H9 (cell line): ENCODE measurements at regions not wholly inside any gene's neighbourhood (a gene's known extent, or its start where the extent isn't known, plus 50 kb on each side); places are given as distances from the start of the nearest gene placed in this dataset.

ENCODE experiments used
- DNase-seq: peaks from one replicate; pipeline ENCODE4 v3.0.0-alpha.2; 2017
- H2AFZ ChIP-seq: one replicate; pipeline ENCODE4 v1.6.1; 2013; ENCODE audit warnings: mild to moderate bottlenecking, low read length, control low read depth, moderate library complexity
- H2AK5ac ChIP-seq: 2 replicates; pipeline ENCODE4 v1.6.1; 2013; ENCODE audit warnings: low read length, control low read depth, mixed read lengths; ENCODE audit not compliant: insufficient read length
- H2BK120ac ChIP-seq: one replicate; pipeline ENCODE4 v1.6.1; 2013; ENCODE audit warnings: low read depth, mild to moderate bottlenecking, low read length, control low read depth, inconsistent platforms; ENCODE audit not compliant: poor library complexity, severe bottlenecking
- H2BK12ac ChIP-seq: 2 replicates; pipeline ENCODE4 v1.6.1; 2013; ENCODE audit warnings: low read length, control low read depth, mixed read lengths, low read depth; ENCODE audit not compliant: insufficient read length
- H2BK15ac ChIP-seq: 2 replicates; pipeline ENCODE4 v1.6.1; 2013; ENCODE audit warnings: low read depth, low read length, control low read depth
- H2BK20ac ChIP-seq: one replicate; pipeline ENCODE4 v1.6.1; 2013; ENCODE audit warnings: low read depth, mild to moderate bottlenecking, low read length, control low read depth, inconsistent platforms; ENCODE audit not compliant: poor library complexity, severe bottlenecking
- H2BK5ac ChIP-seq: 2 replicates; pipeline ENCODE4 v1.6.1; 2013; ENCODE audit warnings: low read length, control low read depth, mixed read lengths; ENCODE audit not compliant: insufficient read length
- H3K14ac ChIP-seq: 2 replicates; pipeline ENCODE4 v1.6.1; 2013; ENCODE audit warnings: low read length, control low read depth; ENCODE audit not compliant: insufficient read depth
- H3K18ac ChIP-seq: 2 replicates; pipeline ENCODE4 v1.6.1; 2013; ENCODE audit warnings: low read depth, mild to moderate bottlenecking, mixed read lengths, low read length, control low read depth; ENCODE audit not compliant: insufficient read length
- H3K23ac ChIP-seq: 2 replicates; pipeline ENCODE4 v1.6.1; 2013; ENCODE audit warnings: low read length, control low read depth, mixed read lengths, low read depth; ENCODE audit not compliant: insufficient read length
- H3K23me2 ChIP-seq: 2 replicates; pipeline ENCODE4 v1.6.1; 2013; ENCODE audit warnings: low read depth, mild to moderate bottlenecking, mixed read lengths, low read length, control low read depth; ENCODE audit not compliant: insufficient read length, poor library complexity, severe bottlenecking
- H3K27ac ChIP-seq: 2 replicates; pipeline ENCODE4 v1.5.1; 2013; ENCODE audit warnings: low read length, control low read depth, mixed read lengths, low read depth; ENCODE audit not compliant: insufficient read length
- H3K27me3 ChIP-seq: 2 replicates; pipeline ENCODE4 v1.6.1; 2013; ENCODE audit warnings: low read length, control low read depth, inconsistent platforms; ENCODE audit not compliant: insufficient read depth
- H3K4ac ChIP-seq: 2 replicates; pipeline ENCODE4 v1.6.1; 2013; ENCODE audit warnings: low read depth, mild to moderate bottlenecking, control low read depth, inconsistent platforms, low read length, moderate library complexity
- H3K4me1 ChIP-seq: 2 replicates; pipeline ENCODE4 v1.6.1; 2013; ENCODE audit warnings: low read length, control low read depth, inconsistent platforms; ENCODE audit not compliant: insufficient read depth
- H3K4me2 ChIP-seq: 2 replicates; pipeline ENCODE4 v1.6.1; 2013; ENCODE audit warnings: low read length, control low read depth, mixed read lengths; ENCODE audit not compliant: insufficient read length, insufficient read depth
- H3K56ac ChIP-seq: 2 replicates; pipeline ENCODE4 v1.6.1; 2013; ENCODE audit warnings: low read depth, mild to moderate bottlenecking, mixed read lengths, low read length, control low read depth; ENCODE audit not compliant: insufficient read length
- H3K79me1 ChIP-seq: 2 replicates; pipeline ENCODE4 v1.6.1; 2013; ENCODE audit warnings: low read depth, mild to moderate bottlenecking, moderate library complexity, low read length, control low read depth, inconsistent platforms; ENCODE audit not compliant: insufficient read depth, poor library complexity, severe bottlenecking
- H3K79me2 ChIP-seq: 2 replicates; pipeline ENCODE4 v1.6.1; 2013; ENCODE audit warnings: low read length, control low read depth, inconsistent platforms; ENCODE audit not compliant: insufficient read depth
- H3K9ac ChIP-seq: 2 replicates; pipeline ENCODE4 v1.6.1; 2013; ENCODE audit warnings: low read length, control low read depth, mixed read lengths; ENCODE audit not compliant: insufficient read length; ENCODE audit errors: extremely low read depth
- H3K9me3 ChIP-seq: one replicate; pipeline ENCODE4 v1.6.1; 2013; ENCODE audit warnings: low read depth, low read length, inconsistent platforms; ENCODE audit not compliant: control insufficient read depth
- H3T11ph ChIP-seq: one replicate; pipeline ENCODE4 v1.6.1; 2013; ENCODE audit warnings: mild to moderate bottlenecking, low read length, control low read depth, inconsistent platforms
- H4K20me1 ChIP-seq: one replicate; pipeline ENCODE4 v1.6.1; 2013; ENCODE audit not compliant: control insufficient read depth, insufficient read length, insufficient read depth
- H4K5ac ChIP-seq: 2 replicates; pipeline ENCODE4 v1.6.1; 2013; ENCODE audit warnings: low read depth, mild to moderate bottlenecking, mixed read lengths, low read length, control low read depth; ENCODE audit not compliant: insufficient read length
- H4K8ac ChIP-seq: replicated peaks from 2 replicates; pipeline ENCODE4 v1.6.1; 2013; ENCODE audit warnings: low read length, control low read depth, mixed read lengths, low read depth; ENCODE audit not compliant: insufficient read length
- H4K91ac ChIP-seq: 2 replicates; pipeline ENCODE4 v1.6.1; 2013; ENCODE audit warnings: low read depth, mild to moderate bottlenecking, moderate library complexity, mixed read lengths, low read length, control low read depth; ENCODE audit not compliant: insufficient read length
- H3K27ac Mint-ChIP-seq, 3 experiments: 2 replicates in 2 of 3; 3 replicates in 1 of 3; pipeline ENCODE4 v1.8.0; 2020 to 2021; ENCODE audit warnings: mixed read lengths in 3 of 3, mild to moderate bottlenecking in 1 of 3, moderate library complexity in 1 of 3
- H3K27me3 Mint-ChIP-seq: 2 replicates; pipeline ENCODE4 v1.8.0; 2021; ENCODE audit warnings: low read depth, mild to moderate bottlenecking, moderate library complexity, mixed read lengths
- H3K36me3 Mint-ChIP-seq, 3 experiments: 2 replicates in 2 of 3; 3 replicates in 1 of 3; pipeline ENCODE4 v1.8.0; 2020 to 2021; ENCODE audit warnings: low read depth in 3 of 3, mixed read lengths in 3 of 3; ENCODE audit not compliant: insufficient read depth in 1 of 3
- H3K4me1 Mint-ChIP-seq, 2 experiments: 2 replicates each; pipeline ENCODE4 v1.8.0; 2020; ENCODE audit warnings: mixed read lengths in 2 of 2
- H3K4me3 Mint-ChIP-seq, 2 experiments: 2 replicates in 1 of 2; 3 replicates in 1 of 2; pipeline ENCODE4 v1.8.0; 2020 to 2021; ENCODE audit warnings: mild to moderate bottlenecking in 2 of 2, mixed read lengths in 2 of 2, moderate library complexity in 1 of 2
- H3K9me3 Mint-ChIP-seq, 2 experiments: 2 replicates in 1 of 2; 3 replicates in 1 of 2; pipeline ENCODE4 v1.8.0; 2020; ENCODE audit warnings: mild to moderate bottlenecking in 2 of 2, mixed read lengths in 2 of 2, moderate library complexity in 1 of 2
- TF ChIP-seq, protein P1 (sequence below): fragments of 200-600 bp; sonication (generic); conservative IDR thresholded peaks from 3 replicates; pipeline ENCODE4 v1.8.0; 2021; ENCODE audit warnings: antibody characterized with exemption, mild to moderate bottlenecking

DNA sequence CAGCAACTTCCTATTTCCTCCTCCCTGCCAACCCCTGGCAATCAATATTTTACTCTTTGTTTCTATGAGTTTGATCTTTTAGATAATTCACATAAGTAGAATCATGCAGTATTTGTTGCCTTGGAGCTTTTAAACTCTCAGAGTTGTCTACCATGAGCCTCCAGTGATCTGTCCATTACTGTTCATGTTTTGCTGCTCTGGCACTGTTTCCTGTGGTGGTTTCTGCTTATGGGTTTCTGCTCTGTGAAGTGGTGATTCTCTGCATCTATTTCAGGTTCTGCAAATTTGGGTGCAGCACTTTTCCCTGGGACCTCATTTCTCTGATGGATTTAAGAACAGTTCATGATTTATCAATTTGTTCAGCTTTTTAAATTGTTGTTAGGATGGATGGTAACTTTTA lies 908.1 kb upstream of the FANCL start:
- TF ChIP-seq, protein P1, sequence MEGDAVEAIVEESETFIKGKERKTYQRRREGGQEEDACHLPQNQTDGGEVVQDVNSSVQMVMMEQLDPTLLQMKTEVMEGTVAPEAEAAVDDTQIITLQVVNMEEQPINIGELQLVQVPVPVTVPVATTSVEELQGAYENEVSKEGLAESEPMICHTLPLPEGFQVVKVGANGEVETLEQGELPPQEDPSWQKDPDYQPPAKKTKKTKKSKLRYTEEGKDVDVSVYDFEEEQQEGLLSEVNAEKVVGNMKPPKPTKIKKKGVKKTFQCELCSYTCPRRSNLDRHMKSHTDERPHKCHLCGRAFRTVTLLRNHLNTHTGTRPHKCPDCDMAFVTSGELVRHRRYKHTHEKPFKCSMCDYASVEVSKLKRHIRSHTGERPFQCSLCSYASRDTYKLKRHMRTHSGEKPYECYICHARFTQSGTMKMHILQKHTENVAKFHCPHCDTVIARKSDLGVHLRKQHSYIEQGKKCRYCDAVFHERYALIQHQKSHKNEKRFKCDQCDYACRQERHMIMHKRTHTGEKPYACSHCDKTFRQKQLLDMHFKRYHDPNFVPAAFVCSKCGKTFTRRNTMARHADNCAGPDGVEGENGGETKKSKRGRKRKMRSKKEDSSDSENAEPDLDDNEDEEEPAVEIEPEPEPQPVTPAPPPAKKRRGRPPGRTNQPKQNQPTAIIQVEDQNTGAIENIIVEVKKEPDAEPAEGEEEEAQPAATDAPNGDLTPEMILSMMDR, result no peak
- Mint-ChIP-seq H3K4me1 (peaks cover 16 to 17% of the 10 kb centered on the region in 2 experiments), H3K36me3 (no peaks in the 10 kb centered on the region), H3K27ac (no peak overlapping the region), H3K9me3 (no peaks in the 10 kb centered on the region), H3K4me3 (no peak overlapping the region), H3K27me3 (no peaks in the 10 kb centered on the region)
- Histone ChIP-seq H3K9ac (no peak overlapping the region), H3K79me2 (no peaks in the 10 kb centered on the region), H3K27me3 (no peaks in the 10 kb centered on the region), H3K56ac (no peak overlapping the region), H2BK5ac (no peak overlapping the region), H3K27ac (no peak overlapping the region), H2AFZ (no peak overlapping the region), H3K23ac (no peak overlapping the region), H4K8ac (no peak overlapping the region), H2BK12ac (no peak overlapping the region), H2BK20ac (no peak overlapping the region), H2BK15ac (no peak overlapping the region), H2AK5ac (no peak overlapping the region), H3K18ac (no peak overlapping the region), H3K4me2 (no peak overlapping the region), H4K5ac (no peak overlapping the region), H3K4ac (no peak overlapping the region), H3K9me3 (no peaks in the 10 kb centered on the region), H3K14ac (no peak overlapping the region), H4K20me1 (no peaks in the 10 kb centered on the region), H4K91ac (no peak overlapping the region), H3K79me1 (no peaks in the 10 kb centered on the region), H3K23me2 (no peaks in the 10 kb centered on the region), H3K4me1 (no peaks in the 10 kb centered on the region), H3T11ph (no peak overlapping the region), H2BK120ac (no peak overlapping the region)
- DNase-seq, result no peak
